BLaER1 treated with 17β-estradiol and CSF1 and Interleukin-3, amounts not matched to agents 10 nM and 100 nM (cell line): ENCODE measurements at regions not wholly inside any gene's neighbourhood (a gene's known extent, or its start where the extent isn't known, plus 50 kb on each side); places are given as distances from the start of the nearest gene placed in this dataset.
A peak's percentile ranks its signal among the peaks of the same experiment; 100 is the strongest.

Experiments
- H3K27ac ChIP-seq, 11 experiments: shearing (Covaris generic); formaldehyde crosslinking; 2 replicates each; pipeline ENCODE4 v1.8.1; 2022
- H3K27me3 ChIP-seq, 11 experiments: shearing (Covaris generic); formaldehyde crosslinking; 2 replicates each; pipeline ENCODE4 v1.8.1; 2022
- H3K36me3 ChIP-seq, 11 experiments: shearing (Covaris generic); formaldehyde crosslinking; 2 replicates each; pipeline ENCODE4 v1.8.1; 2022
- H3K4me1 ChIP-seq, 10 experiments: shearing (Covaris generic); formaldehyde crosslinking; 2 replicates each; pipeline ENCODE4 v1.8.1; 2022
- H3K4me2 ChIP-seq, 11 experiments: shearing (Covaris generic); formaldehyde crosslinking; 2 replicates each; pipeline ENCODE4 v1.8.1; 2022
- H3K4me3 ChIP-seq, 10 experiments: shearing (Covaris generic); formaldehyde crosslinking; 2 replicates each; pipeline ENCODE4 v1.8.1; 2022
- H3K9ac ChIP-seq, 11 experiments: shearing (Covaris generic); formaldehyde crosslinking; 2 replicates each; pipeline ENCODE4 v1.8.1; 2022
- H3K9me3 ChIP-seq, 11 experiments: shearing (Covaris generic); formaldehyde crosslinking; replicated peaks in 1 of 11; 2 replicates each; pipeline ENCODE4 v1.8.1; 2022
- H4K20me1 ChIP-seq, 11 experiments: shearing (Covaris generic); formaldehyde crosslinking; 2 replicates each; pipeline ENCODE4 v1.8.1; 2022
- Cebpa-rat ChIP-seq, 11 experiments: shearing (Covaris generic); IDR thresholded peaks; 2 replicates each; pipeline ENCODE4 v1.8.1; 2022

GRCh38 chr10:131743190-131744151, 157.3 kb upstream of the PPP2R2D start:
- Histone ChIP-seq H3K9ac (peak overlapping the region; percentile 54 to 76 (median 68); a peak in 21 of 22 replicates), H3K4me2 (peak overlapping the region; percentile 83 to 98 (median 93)), H3K36me3 (no peaks in the 10 kb centered on the region), H3K27ac (peak overlapping the region; percentile 17 to 90 (median 81); a peak in 21 of 22 replicates), H3K4me1 (peaks cover 47 to 86% (median 77%) of the 10 kb centered on the region in 10 experiments), H3K27me3 (peaks cover 5 to 43% (median 15%) of the 10 kb centered on the region in 11 experiments; a peak in 16 of 22 replicates), H3K4me3 (peak overlapping the region in 9 of 10 experiments; percentile 21 to 59 (median 38); a peak in 16 of 20 replicates), H3K9me3 (peaks cover 6 to 20% (median 14%) of the 10 kb centered on the region in 11 experiments; a peak in 19 of 22 replicates), H4K20me1 (peaks cover 0 to 9% (median 0%) of the 10 kb centered on the region in 11 experiments; a peak in 6 of 22 replicates)
- TF ChIP-seq Cebpa-rat (IDR thresholded peaks at IDR 0.05) = 0 out of 22 replicates have a peak, but pooled peaks of 1 of the 11 experiments have one; percentile 32

- no peak for TF ChIP-seq Cebpa-rat (IDR thresholded peaks at IDR 0.05)
- H3K27ac ChIP-seq = peak overlapping the region in 8 of 11 experiments; percentile 73 to 90 (median 82); a peak in 14 of 22 replicates
- peak overlapping the region in 4 of 10 experiments; percentile 33 to 59 (median 44); a peak in 5 of 20 replicates for H3K4me3 ChIP-seq
- H3K36me3 ChIP-seq = no peaks in the 10 kb centered on the region
- peaks cover 0 to 15% (median 3%) of the 10 kb centered on the region in 11 experiments; a peak in 6 of 22 replicates for H4K20me1 ChIP-seq
- H3K9me3 ChIP-seq = peaks cover 6 to 20% (median 14%) of the 10 kb centered on the region in 11 experiments; a peak in 19 of 22 replicates
- H3K9ac ChIP-seq = peak overlapping the region in 9 of 11 experiments; percentile 48 to 71 (median 68); a peak in 8 of 22 replicates
- peaks cover 5 to 51% (median 15%) of the 10 kb centered on the region in 11 experiments; a peak in 16 of 22 replicates for H3K27me3 ChIP-seq
- H3K4me2 ChIP-seq = peak overlapping the region; percentile 83 to 98 (median 93)
- peaks cover 48 to 89% (median 80%) of the 10 kb centered on the region in 10 experiments for H3K4me1 ChIP-seq
Observed at GRCh38 chr10:131744346-131744745, 156.5 kb upstream of the PPP2R2D start.

- Histone ChIP-seq H3K9me3 (peaks cover 0 to 10% (median 3%) of the 10 kb centered on the region in 11 experiments; a peak in 11 of 22 replicates), H3K4me2 (peak overlapping the region in 10 of 11 experiments; percentile 83 to 98 (median 94); a peak in 19 of 22 replicates), H3K36me3 (no peaks in the 10 kb centered on the region), H3K27ac (no peak overlapping the region), H3K27me3 (peaks cover 5 to 64% (median 15%) of the 10 kb centered on the region in 11 experiments; a peak in 16 of 22 replicates), H3K9ac (no peak overlapping the region), H3K4me3 (no peak overlapping the region), H3K4me1 (peaks cover 46 to 92% (median 88%) of the 10 kb centered on the region in 10 experiments), H4K20me1 (peaks cover 0 to 22% (median 5%) of the 10 kb centered on the region in 11 experiments; a peak in 7 of 22 replicates)
- no peak for TF ChIP-seq Cebpa-rat (IDR thresholded peaks at IDR 0.05)
Observed at GRCh38 chr10:131745591-131745990, 155.2 kb upstream of the PPP2R2D start.

- peaks cover 5 to 71% (median 15%) of the 10 kb centered on the region in 11 experiments; a peak in 16 of 22 replicates for H3K27me3 ChIP-seq
- no peak for TF ChIP-seq Cebpa-rat (IDR thresholded peaks at IDR 0.05)
- 0 out of 22 replicates have a peak, but pooled peaks cover 0 to 3% (median 0%) of the 10 kb centered on the region in 11 experiments for H3K9me3 ChIP-seq
- H3K27ac ChIP-seq = no peak overlapping the region
- H3K4me1 ChIP-seq = peaks cover 46 to 98% (median 95%) of the 10 kb centered on the region in 10 experiments
- H3K4me2 ChIP-seq = peak overlapping the region in 10 of 11 experiments; percentile 21 to 98 (median 94); a peak in 18 of 22 replicates
- no peak overlapping the region for H3K4me3 ChIP-seq
- peaks cover 0 to 22% (median 5%) of the 10 kb centered on the region in 11 experiments; a peak in 7 of 22 replicates for H4K20me1 ChIP-seq
- no peak overlapping the region for H3K9ac ChIP-seq
- no peaks in the 10 kb centered on the region for H3K36me3 ChIP-seq
Observed at GRCh38 chr10:131746241-131746711, 154.5 kb upstream of the PPP2R2D start.

- Histone ChIP-seq H3K36me3 (no peaks in the 10 kb centered on the region), H4K20me1 (peaks cover 0 to 22% (median 5%) of the 10 kb centered on the region in 11 experiments; a peak in 7 of 22 replicates), H3K9me3 (no peaks in the 10 kb centered on the region), H3K4me3 (no peak overlapping the region), H3K4me2 (peak overlapping the region in 10 of 11 experiments; percentile 37 to 98 (median 94); a peak in 18 of 22 replicates), H3K27me3 (peaks cover 5 to 73% (median 15%) of the 10 kb centered on the region in 11 experiments; a peak in 16 of 22 replicates), H3K9ac (no peak overlapping the region), H3K4me1 (peaks cover 46 to 100% (median 98%) of the 10 kb centered on the region in 10 experiments), H3K27ac (no peak overlapping the region)
- TF ChIP-seq Cebpa-rat (IDR thresholded peaks at IDR 0.05) = no peak
Observed at GRCh38 chr10:131746785-131747184, 154.0 kb upstream of the PPP2R2D start.

GRCh38 chr10:131747251-131747650, 153.6 kb upstream of the PPP2R2D start:
- Histone ChIP-seq H3K27ac (no peak overlapping the region), H3K27me3 (peaks cover 5 to 73% (median 15%) of the 10 kb centered on the region in 11 experiments; a peak in 16 of 22 replicates), H3K9me3 (no peaks in the 10 kb centered on the region), H4K20me1 (peaks cover 0 to 23% (median 5%) of the 10 kb centered on the region in 11 experiments; a peak in 7 of 22 replicates), H3K4me1 (peaks cover 44 to 100% (median 97%) of the 10 kb centered on the region in 10 experiments), H3K9ac (no peak overlapping the region), H3K4me2 (peak overlapping the region; percentile 27 to 98 (median 93); a peak in 20 of 22 replicates), H3K36me3 (no peaks in the 10 kb centered on the region), H3K4me3 (no peak overlapping the region)
- TF ChIP-seq Cebpa-rat (IDR thresholded peaks at IDR 0.05) = no peak

- H3K27me3 ChIP-seq = peaks cover 5 to 73% (median 15%) of the 10 kb centered on the region in 11 experiments; a peak in 16 of 22 replicates
- H3K9ac ChIP-seq = no peak overlapping the region
- peaks cover 0 to 23% (median 5%) of the 10 kb centered on the region in 11 experiments; a peak in 7 of 22 replicates for H4K20me1 ChIP-seq
- TF ChIP-seq Cebpa-rat (IDR thresholded peaks at IDR 0.05) = no peak
- no peaks in the 10 kb centered on the region for H3K36me3 ChIP-seq
- H3K9me3 ChIP-seq = no peaks in the 10 kb centered on the region
- no peak overlapping the region for H3K4me3 ChIP-seq
- no peak overlapping the region for H3K27ac ChIP-seq
- peak overlapping the region in 10 of 11 experiments; percentile 5 to 98 (median 94); a peak in 18 of 22 replicates for H3K4me2 ChIP-seq
- H3K4me1 ChIP-seq = peaks cover 39 to 97% (median 92%) of the 10 kb centered on the region in 10 experiments
Observed at GRCh38 chr10:131747791-131748190, 153.0 kb upstream of the PPP2R2D start.

- Histone ChIP-seq H3K9ac (no peak overlapping the region), H3K4me1 (peaks cover 35 to 93% (median 88%) of the 10 kb centered on the region in 10 experiments), H3K4me3 (no peak overlapping the region), H3K27me3 (peaks cover 5 to 73% (median 15%) of the 10 kb centered on the region in 11 experiments; a peak in 16 of 22 replicates), H3K36me3 (no peaks in the 10 kb centered on the region), H4K20me1 (peaks cover 0 to 23% (median 5%) of the 10 kb centered on the region in 11 experiments; a peak in 7 of 22 replicates), H3K27ac (no peak overlapping the region), H3K9me3 (no peaks in the 10 kb centered on the region), H3K4me2 (peak overlapping the region in 10 of 11 experiments; percentile 5 to 98 (median 94); a peak in 17 of 22 replicates)
- no peak for TF ChIP-seq Cebpa-rat (IDR thresholded peaks at IDR 0.05)
Observed at GRCh38 chr10:131748191-131748590, 152.6 kb upstream of the PPP2R2D start.
